ENCODE measurements at regions not wholly inside any gene's neighbourhood (a gene's known extent, or its start where the extent isn't known, plus 50 kb on each side); places are given as distances from the start of the nearest gene placed in this dataset.

GRCh38 chr20:41848180-41848579 is 230.0 kb upstream of the CHD6 start (continued):
- no peak for TF ChIP-seq FUBP1 (CRISPR knock-in tag; IDR thresholded peaks at IDR 0.05; ENCODE audit: borderline replicate concordance)
- no peak for TF ChIP-seq HOMEZ (CRISPR knock-in tag; IDR thresholded peaks at IDR 0.05; ENCODE audit: low read depth)
- no peak for TF ChIP-seq CEBPB (IDR thresholded peaks at IDR 0.05; ENCODE audit: borderline replicate concordance, low read depth, low read length)
- TF ChIP-seq IKZF5 (CRISPR knock-in tag; IDR thresholded peaks at IDR 0.05) = no peak
- TF ChIP-seq SATB2 (CRISPR knock-in tag; IDR thresholded peaks at IDR 0.05) = no peak
- no peak for TF ChIP-seq ATAD3A (CRISPR knock-in tag; IDR thresholded peaks at IDR 0.05)
- TF ChIP-seq ZNF33A (CRISPR knock-in tag; IDR thresholded peaks at IDR 0.05; ENCODE audit: borderline replicate concordance) = no peak
- TF ChIP-seq ZFP1 (CRISPR knock-in tag; IDR thresholded peaks at IDR 0.05) = no peak
- no peak for TF ChIP-seq ZNF430 (CRISPR knock-in tag; IDR thresholded peaks at IDR 0.05)
- no peak for TF ChIP-seq NR3C1 (CRISPR knock-in tag; IDR thresholded peaks at IDR 0.05)
- TF ChIP-seq ZNF646 (CRISPR knock-in tag; IDR thresholded peaks at IDR 0.05) = no peak
